Fibroblast of lung (primary cell): ENCODE measurements at regions not wholly inside any gene's neighbourhood (a gene's known extent, or its start where the extent isn't known, plus 50 kb on each side); places are given as distances from the start of the nearest gene placed in this dataset.

Source experiments
- DNase-seq, 2 donors: peaks; one replicate each; pipeline versions ENCODE4 v3.0.0 to v3.0.0-alpha.2; 2010; ENCODE audit warnings: low read depth in 2 of 2
- H2AFZ ChIP-seq: 2 replicates; pipeline ENCODE4 v1.5.1; 2012; ENCODE audit warnings: low read length, control low read depth, inconsistent platforms
- H3K27ac ChIP-seq: 2 replicates; pipeline ENCODE4 v1.5.1; 2011; ENCODE audit warnings: low read length, control low read depth; ENCODE audit not compliant: insufficient read depth
- H3K27me3 ChIP-seq: 2 replicates; pipeline ENCODE4 v1.5.1; 2011; ENCODE audit warnings: mild to moderate bottlenecking, low read length; ENCODE audit not compliant: control insufficient read depth, insufficient read depth
- H3K36me3 ChIP-seq: 2 replicates; pipeline ENCODE4 v1.5.1; 2011; ENCODE audit warnings: low read length; ENCODE audit not compliant: control insufficient read depth, insufficient read depth
- H3K4me1 ChIP-seq: 2 replicates; pipeline ENCODE4 v1.5.1; 2011; ENCODE audit warnings: low read length; ENCODE audit not compliant: control insufficient read depth, insufficient read depth; ENCODE audit errors: extremely low read depth
- H3K4me2 ChIP-seq: 2 replicates; pipeline ENCODE4 v1.5.1; 2011; ENCODE audit warnings: low read length, control low read depth; ENCODE audit not compliant: insufficient read depth; ENCODE audit errors: extremely low read depth
- H3K4me3 ChIP-seq, 4 experiments: fragments of 200-600 bp in 1 of 4; sonication (generic) in 1 of 4; replicated peaks in 1 of 4; 2 replicates each; pipeline ENCODE4 v1.5.1; 2011 to 2016; ENCODE audit warnings: low read length in 4 of 4, low read depth in 3 of 4, mild to moderate bottlenecking in 3 of 4, control low read depth in 2 of 4, inconsistent platforms in 1 of 4, mixed read lengths in 1 of 4; ENCODE audit not compliant: insufficient read depth in 1 of 4; ENCODE audit errors: control extremely low read depth in 1 of 4
- H3K79me2 ChIP-seq: 2 replicates; pipeline ENCODE4 v1.5.1; 2012; ENCODE audit warnings: mild to moderate bottlenecking, low read length, inconsistent platforms; ENCODE audit not compliant: control insufficient read depth, insufficient read depth
- H3K9ac ChIP-seq: 2 replicates; pipeline ENCODE4 v1.5.1; 2011; ENCODE audit warnings: mild to moderate bottlenecking, low read length, control low read depth; ENCODE audit not compliant: insufficient read depth
- H3K9me3 ChIP-seq: 2 replicates; pipeline ENCODE4 v1.5.1; 2012; ENCODE audit warnings: low read depth, low read length; ENCODE audit not compliant: control insufficient read depth, insufficient read depth
- H4K20me1 ChIP-seq: 2 replicates; pipeline ENCODE4 v1.5.1; 2011; ENCODE audit warnings: low read length; ENCODE audit not compliant: control insufficient read depth, insufficient read depth; ENCODE audit errors: extremely low read depth
- CTCF ChIP-seq, 2 donors: IDR thresholded peaks in 1 of 2; conservative IDR thresholded peaks in 1 of 2; 1 replicate in 1 of 2; 2 replicates in 1 of 2; pipeline ENCODE4 v1.5.1; 2011 to 2012; ENCODE audit warnings: low read length in 2 of 2, control low read depth in 1 of 2, inconsistent platforms in 1 of 2, low read depth in 1 of 2, mild to moderate bottlenecking in 1 of 2
- EZH2 ChIP-seq: IDR thresholded peaks from 2 replicates; pipeline ENCODE4 v1.5.1; 2012; ENCODE audit warnings: low read length, control low read depth, mild to moderate bottlenecking; ENCODE audit errors: missing control alignments

- Histone ChIP-seq H3K9me3 (no peaks in the 10 kb centered on the region), H3K4me3 (no peak overlapping the region), H3K9ac (no peak overlapping the region), H3K27ac (no peak overlapping the region), H2AFZ (no peak overlapping the region), H3K79me2 (no peaks in the 10 kb centered on the region), H3K4me2 (no peak overlapping the region), H3K4me1 (no peaks in the 10 kb centered on the region), H3K36me3 (no peaks in the 10 kb centered on the region), H4K20me1 (no peaks in the 10 kb centered on the region), H3K27me3 (no peaks in the 10 kb centered on the region)
- no peak for TF ChIP-seq EZH2
- DNase-seq, result no peak
These were observed 182.7 kb downstream of the PIK3R1 start for GRCh38 chr5:68398146-68398812.

- H4K20me1 ChIP-seq, result no peaks in the 10 kb centered on the region
- no peaks in the 10 kb centered on the region for H3K79me2 ChIP-seq
- H3K27me3 ChIP-seq, result no peaks in the 10 kb centered on the region
- no peak overlapping the region for H3K9ac ChIP-seq
- TF ChIP-seq CTCF (conservative IDR thresholded peaks at IDR 0.05 in 1 of 2, IDR thresholded peaks at IDR 0.05 in 1 of 2; ENCODE audit: low read depth in 1 of 2, low read length in 2 of 2) (no peak), EZH2 (no peak)
- H2AFZ ChIP-seq, result no peak overlapping the region
- no peak overlapping the region for H3K4me2 ChIP-seq
- H3K4me1 ChIP-seq, result no peaks in the 10 kb centered on the region
- no peaks in the 10 kb centered on the region for H3K36me3 ChIP-seq
- DNase-seq, result peak in 1 of 2 donors; percentile 50
- no peaks in the 10 kb centered on the region for H3K9me3 ChIP-seq
- no peak overlapping the region for H3K27ac ChIP-seq
- no peak overlapping the region for H3K4me3 ChIP-seq
These were observed 187.7 kb downstream of the PIK3R1 start for GRCh38 chr5:68403301-68403700.

- H3K4me3 ChIP-seq, result no peak overlapping the region
- H2AFZ ChIP-seq, result no peak overlapping the region
- H3K27ac ChIP-seq, result no peak overlapping the region
- H3K36me3 ChIP-seq, result no peaks in the 10 kb centered on the region
- no peak overlapping the region for H3K4me2 ChIP-seq
- no peaks in the 10 kb centered on the region for H3K9me3 ChIP-seq
- H3K9ac ChIP-seq, result no peak overlapping the region
- DNase-seq, result no peak
- no peaks in the 10 kb centered on the region for H3K79me2 ChIP-seq
- H3K27me3 ChIP-seq, result no peaks in the 10 kb centered on the region
- no peaks in the 10 kb centered on the region for H4K20me1 ChIP-seq
- no peak for TF ChIP-seq EZH2
- no peak for TF ChIP-seq CTCF (conservative IDR thresholded peaks at IDR 0.05 in 1 of 2, IDR thresholded peaks at IDR 0.05 in 1 of 2; ENCODE audit: low read depth in 1 of 2, low read length in 2 of 2)
- H3K4me1 ChIP-seq, result no peaks in the 10 kb centered on the region
These were observed 188.7 kb downstream of the PIK3R1 start for GRCh38 chr5:68404246-68404645.
